ENCODE measurements at regions not wholly inside any gene's neighbourhood (a gene's known extent, or its start where the extent isn't known, plus 50 kb on each side); places are given as distances from the start of the nearest gene placed in this dataset.

GRCh38 chr6:99024089-99024488 is 76.3 kb upstream of the FBXL4 start:
- no peak for TF ChIP-seq CTCF (IDR thresholded peaks at IDR 0.05; ENCODE audit: low read depth, low read length, poor library complexity, severe bottlenecking)
- no peak for TF ChIP-seq EZH2phosphoT487 (IDR thresholded peaks at IDR 0.05; ENCODE audit: borderline replicate concordance, low read length)
